A673 (cell line): ENCODE measurements at regions not wholly inside any gene's neighbourhood (a gene's known extent, or its start where the extent isn't known, plus 50 kb on each side); places are given as distances from the start of the nearest gene placed in this dataset.

ENCODE experiments used
- CTCF ChIP-seq: fragments of 300-800, 200-600 bp; sonication (generic); conservative IDR thresholded peaks from 2 replicates; pipeline ENCODE4 v1.5.1; 2017; ENCODE audit warnings: low read depth, mild to moderate bottlenecking, antibody characterized with exemption, low read length, moderate library complexity, mixed read lengths
- EZH2 ChIP-seq: fragments of 200-600 bp; sonication (generic); IDR thresholded peaks from 2 replicates; pipeline ENCODE4 v1.6.1; 2017; ENCODE audit warnings: borderline replicate concordance, low read depth, mild to moderate bottlenecking, mixed read lengths, antibody characterized with exemption, low read length; ENCODE audit not compliant: poor library complexity, severe bottlenecking

- TF ChIP-seq CTCF (no peak), EZH2 (no peak)
These were observed 115.0 kb downstream of the NR1D2 start for GRCh38 chr3:24060055-24060454.
